ENCODE measurements at regions not wholly inside any gene's neighbourhood (a gene's known extent, or its start where the extent isn't known, plus 50 kb on each side); places are given as distances from the start of the nearest gene placed in this dataset.

DNA sequence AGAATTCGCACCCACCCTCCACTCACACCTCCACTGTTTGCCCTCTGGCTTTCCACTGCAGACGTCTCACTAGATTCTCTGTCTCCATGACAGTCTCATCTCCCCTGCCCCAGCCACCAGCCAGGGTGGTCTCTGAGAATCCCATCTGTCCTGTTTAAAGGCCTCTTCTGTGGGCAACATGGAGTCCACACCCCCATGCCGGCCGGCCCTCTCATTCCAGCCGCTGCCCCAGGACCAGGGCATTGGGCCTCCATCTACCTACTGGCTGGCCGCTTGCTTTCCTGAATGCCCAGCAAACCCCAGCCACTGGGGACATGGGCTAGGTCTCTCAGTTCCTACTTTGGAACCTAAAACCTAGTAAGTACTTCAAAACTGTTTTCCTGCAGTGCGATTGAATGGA is 65.6 kb upstream of the RUFY1 start:
- Histone ChIP-seq H3K4me3 (replicated peaks in 1 of 3; ENCODE audit: insufficient read depth in 1 of 3, low read depth in 1 of 3, low read length in 3 of 3) (no peak overlapping the region), H3K27me3 (ENCODE audit: control insufficient read depth in 2 of 2, insufficient read depth in 2 of 2, low read length in 2 of 2) (no peaks in the 10 kb centered on the region), H2AFZ (ENCODE audit: low read depth, low read length) (no peak overlapping the region), H3K4me2 (ENCODE audit: insufficient read depth, low read length) (no peak overlapping the region), H3K9ac (replicated peaks; ENCODE audit: extremely low read depth, insufficient read depth, low read length) (no peak overlapping the region), H3K4me1 (ENCODE audit: control insufficient read depth, extremely low read depth, insufficient read depth, low read length) (peaks cover 2% of the 10 kb centered on the region), H3K9me3 (replicated peaks; ENCODE audit: control insufficient read depth, insufficient read depth, low read length) (no peaks in the 10 kb centered on the region), H3K9me1 (replicated peaks; ENCODE audit: control insufficient read depth, extremely low read depth, insufficient read depth, low read length) (no peaks in the 10 kb centered on the region), H3K27ac (ENCODE audit: insufficient read depth, low read depth, low read length) (no peak overlapping the region), H3K36me3 (ENCODE audit: control insufficient read depth in 2 of 2, extremely low read depth in 1 of 2, insufficient read depth in 2 of 2, low read length in 2 of 2) (no peaks in the 10 kb centered on the region), H4K20me1 (replicated peaks; ENCODE audit: control insufficient read depth, extremely low read depth, insufficient read depth, low read length) (no peaks in the 10 kb centered on the region), H3K79me2 (ENCODE audit: control insufficient read depth, insufficient read depth, low read length) (no peaks in the 10 kb centered on the region)
- CTCF ChIA-PET, result no interaction called here
- intact Hi-C loops (cut with micrococcal nuclease), result loop anchor here (10.0 kb wide), 1 partner anchor 1650 kb away; the partner anchor contains the start of gene OR2V1
- dilution Hi-C loops (cut with MboI; ENCODE audit: extremely low pct_ligation_motif_present, low sequenced_read_pairs), result no loop called here
- TF ChIP-seq, protein P1, sequence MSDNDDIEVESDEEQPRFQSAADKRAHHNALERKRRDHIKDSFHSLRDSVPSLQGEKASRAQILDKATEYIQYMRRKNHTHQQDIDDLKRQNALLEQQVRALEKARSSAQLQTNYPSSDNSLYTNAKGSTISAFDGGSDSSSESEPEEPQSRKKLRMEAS (IDR thresholded peaks at IDR 0.05; ENCODE audit: insufficient read depth, insufficient read length), result no peak
- TF ChIP-seq POLR2A (IDR thresholded peaks at IDR 0.05; ENCODE audit: low read depth, low read length), result no peak
- no TSS peak for BruUV-seq (replicated peaks)
- POLR2A ChIA-PET, result no interaction called here
- DNase-seq (ENCODE audit: low read depth, low spot score) (no peak), FAIRE-seq (no peak)

DNA sequence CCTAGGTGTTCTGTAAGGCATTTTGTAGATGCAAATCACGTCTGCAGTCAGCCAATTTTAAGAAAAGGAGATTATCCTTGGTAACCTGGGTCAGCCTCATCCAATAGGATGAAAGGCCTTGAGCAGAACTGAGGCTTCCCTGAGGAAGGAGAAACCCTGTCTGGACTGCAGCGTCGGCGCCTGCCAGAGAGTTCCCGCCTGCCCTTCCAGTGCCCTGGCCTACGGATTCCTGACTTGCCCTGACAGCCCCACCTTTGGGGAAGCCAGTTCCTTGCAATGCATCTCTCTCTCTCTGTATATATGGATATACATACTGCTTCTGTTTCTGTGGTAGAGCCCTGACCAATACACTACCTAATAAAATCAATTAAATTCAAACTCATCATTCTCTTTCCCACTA is 66.2 kb upstream of the RUFY1 start:
- Histone ChIP-seq H3K9me3 (replicated peaks; ENCODE audit: control insufficient read depth, insufficient read depth, low read length) (no peaks in the 10 kb centered on the region), H3K27me3 (ENCODE audit: control insufficient read depth in 2 of 2, insufficient read depth in 2 of 2, low read length in 2 of 2) (no peaks in the 10 kb centered on the region), H4K20me1 (replicated peaks; ENCODE audit: control insufficient read depth, extremely low read depth, insufficient read depth, low read length) (no peaks in the 10 kb centered on the region), H3K4me1 (ENCODE audit: control insufficient read depth, extremely low read depth, insufficient read depth, low read length) (peaks cover 2% of the 10 kb centered on the region), H3K27ac (ENCODE audit: insufficient read depth, low read depth, low read length) (no peak overlapping the region), H3K9ac (replicated peaks; ENCODE audit: extremely low read depth, insufficient read depth, low read length) (no peak overlapping the region), H2AFZ (ENCODE audit: low read depth, low read length) (no peak overlapping the region), H3K4me3 (replicated peaks in 1 of 3; ENCODE audit: insufficient read depth in 1 of 3, low read depth in 1 of 3, low read length in 3 of 3) (no peak overlapping the region), H3K36me3 (ENCODE audit: control insufficient read depth in 2 of 2, extremely low read depth in 1 of 2, insufficient read depth in 2 of 2, low read length in 2 of 2) (no peaks in the 10 kb centered on the region), H3K9me1 (replicated peaks; ENCODE audit: control insufficient read depth, extremely low read depth, insufficient read depth, low read length) (no peaks in the 10 kb centered on the region), H3K4me2 (ENCODE audit: insufficient read depth, low read length) (no peak overlapping the region), H3K79me2 (ENCODE audit: control insufficient read depth, insufficient read depth, low read length) (no peaks in the 10 kb centered on the region)
- no TSS peak for BruUV-seq (replicated peaks)
- TF ChIP-seq MYC (IDR thresholded peaks at IDR 0.05; ENCODE audit: low read depth, low read length), result no peak
- no peak for TF ChIP-seq EZH2 (IDR thresholded peaks at IDR 0.05; ENCODE audit: borderline replicate concordance, low read depth, low read length, severe bottlenecking)
- TF ChIP-seq, protein P2, sequence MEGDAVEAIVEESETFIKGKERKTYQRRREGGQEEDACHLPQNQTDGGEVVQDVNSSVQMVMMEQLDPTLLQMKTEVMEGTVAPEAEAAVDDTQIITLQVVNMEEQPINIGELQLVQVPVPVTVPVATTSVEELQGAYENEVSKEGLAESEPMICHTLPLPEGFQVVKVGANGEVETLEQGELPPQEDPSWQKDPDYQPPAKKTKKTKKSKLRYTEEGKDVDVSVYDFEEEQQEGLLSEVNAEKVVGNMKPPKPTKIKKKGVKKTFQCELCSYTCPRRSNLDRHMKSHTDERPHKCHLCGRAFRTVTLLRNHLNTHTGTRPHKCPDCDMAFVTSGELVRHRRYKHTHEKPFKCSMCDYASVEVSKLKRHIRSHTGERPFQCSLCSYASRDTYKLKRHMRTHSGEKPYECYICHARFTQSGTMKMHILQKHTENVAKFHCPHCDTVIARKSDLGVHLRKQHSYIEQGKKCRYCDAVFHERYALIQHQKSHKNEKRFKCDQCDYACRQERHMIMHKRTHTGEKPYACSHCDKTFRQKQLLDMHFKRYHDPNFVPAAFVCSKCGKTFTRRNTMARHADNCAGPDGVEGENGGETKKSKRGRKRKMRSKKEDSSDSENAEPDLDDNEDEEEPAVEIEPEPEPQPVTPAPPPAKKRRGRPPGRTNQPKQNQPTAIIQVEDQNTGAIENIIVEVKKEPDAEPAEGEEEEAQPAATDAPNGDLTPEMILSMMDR (IDR thresholded peaks at IDR 0.05; ENCODE audit: extremely low read depth in 1 of 2, insufficient read depth in 1 of 2, low read depth in 1 of 2, low read length in 2 of 2), result no peak
- TF ChIP-seq POLR2A (IDR thresholded peaks at IDR 0.05; ENCODE audit: low read depth, low read length), result no peak
- ChIA-PET POLR2A (no interaction called here), CTCF (no interaction called here)
- FAIRE-seq, result no peak
- dilution Hi-C loops (cut with MboI; ENCODE audit: extremely low pct_ligation_motif_present, low sequenced_read_pairs) (no loop called here), intact Hi-C loops (cut with micrococcal nuclease) (loop anchor here (10.0 kb wide), 1 partner anchor 1651 kb away; the partner anchor contains the start of gene OR2V1)
- no peak for DNase-seq (ENCODE audit: low read depth, low spot score)

All from endothelial cell of umbilical vein (primary cell).